ENCODE measurements at regions not wholly inside any gene's neighbourhood (a gene's known extent, or its start where the extent isn't known, plus 50 kb on each side); places are given as distances from the start of the nearest gene placed in this dataset.
"Not testable (repeated sequence)": the region's sequence is repeated elsewhere in the genome, so short reads cannot be mapped to it uniquely, and the experiment has no call there.

DNA sequence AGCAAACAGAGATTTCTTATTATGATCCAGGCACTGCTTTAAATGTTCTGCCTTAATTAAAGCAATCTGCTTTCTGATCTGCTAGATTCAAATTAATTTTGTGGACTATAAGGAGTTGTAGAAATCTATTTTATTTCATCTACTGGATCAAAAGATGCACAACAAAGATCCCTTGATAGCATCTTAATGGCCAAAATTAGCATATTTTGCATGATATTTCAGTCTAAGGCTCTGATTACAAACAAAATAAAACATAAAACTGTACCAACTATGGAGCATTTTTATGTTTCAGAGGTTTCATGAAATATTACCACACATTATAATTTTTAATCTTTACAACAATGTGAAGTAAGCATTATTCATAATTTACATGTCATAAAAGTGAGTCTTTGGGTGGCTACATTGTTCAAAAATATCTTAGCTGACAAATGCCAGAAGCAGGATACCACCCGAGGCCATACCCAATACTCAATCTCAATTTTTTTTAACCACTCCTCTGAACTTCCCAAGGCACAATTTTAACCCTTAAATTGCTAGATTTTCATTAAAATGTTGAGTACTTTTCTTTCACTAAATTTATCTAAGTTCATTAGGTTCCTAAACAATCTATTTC, 929.5 kb downstream of the KCNA4 start:
- DNase-seq (ENCODE audit: low read depth), result no peak
- TF ChIP-seq, protein P1, sequence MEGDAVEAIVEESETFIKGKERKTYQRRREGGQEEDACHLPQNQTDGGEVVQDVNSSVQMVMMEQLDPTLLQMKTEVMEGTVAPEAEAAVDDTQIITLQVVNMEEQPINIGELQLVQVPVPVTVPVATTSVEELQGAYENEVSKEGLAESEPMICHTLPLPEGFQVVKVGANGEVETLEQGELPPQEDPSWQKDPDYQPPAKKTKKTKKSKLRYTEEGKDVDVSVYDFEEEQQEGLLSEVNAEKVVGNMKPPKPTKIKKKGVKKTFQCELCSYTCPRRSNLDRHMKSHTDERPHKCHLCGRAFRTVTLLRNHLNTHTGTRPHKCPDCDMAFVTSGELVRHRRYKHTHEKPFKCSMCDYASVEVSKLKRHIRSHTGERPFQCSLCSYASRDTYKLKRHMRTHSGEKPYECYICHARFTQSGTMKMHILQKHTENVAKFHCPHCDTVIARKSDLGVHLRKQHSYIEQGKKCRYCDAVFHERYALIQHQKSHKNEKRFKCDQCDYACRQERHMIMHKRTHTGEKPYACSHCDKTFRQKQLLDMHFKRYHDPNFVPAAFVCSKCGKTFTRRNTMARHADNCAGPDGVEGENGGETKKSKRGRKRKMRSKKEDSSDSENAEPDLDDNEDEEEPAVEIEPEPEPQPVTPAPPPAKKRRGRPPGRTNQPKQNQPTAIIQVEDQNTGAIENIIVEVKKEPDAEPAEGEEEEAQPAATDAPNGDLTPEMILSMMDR (IDR thresholded peaks at IDR 0.05; ENCODE audit: control insufficient read depth, insufficient read depth, low read depth, low read length, missing control alignments), result no peak
- no peak overlapping the region for H3K4me3 ChIP-seq (ENCODE audit: control insufficient read depth, low read depth, low read length)

- TF ChIP-seq, protein P1 (IDR thresholded peaks at IDR 0.05; ENCODE audit: control insufficient read depth, insufficient read depth, low read depth, low read length, missing control alignments), result no peak
- DNase-seq (ENCODE audit: low read depth), result no peak
- no peak overlapping the region for H3K4me3 ChIP-seq (ENCODE audit: control insufficient read depth, low read depth, low read length)
Observed at GRCh38 chr11:29075726-29076125, 941.1 kb downstream of the KCNA4 start.

GRCh38 chr11:29063630-29064361, 953.0 kb downstream of the KCNA4 start:
- DNase-seq (ENCODE audit: low read depth), result no peak
- no peak overlapping the region for H3K4me3 ChIP-seq (ENCODE audit: control insufficient read depth, low read depth, low read length)
- TF ChIP-seq, protein P1 (IDR thresholded peaks at IDR 0.05; ENCODE audit: control insufficient read depth, insufficient read depth, low read depth, low read length, missing control alignments), result no peak

DNA sequence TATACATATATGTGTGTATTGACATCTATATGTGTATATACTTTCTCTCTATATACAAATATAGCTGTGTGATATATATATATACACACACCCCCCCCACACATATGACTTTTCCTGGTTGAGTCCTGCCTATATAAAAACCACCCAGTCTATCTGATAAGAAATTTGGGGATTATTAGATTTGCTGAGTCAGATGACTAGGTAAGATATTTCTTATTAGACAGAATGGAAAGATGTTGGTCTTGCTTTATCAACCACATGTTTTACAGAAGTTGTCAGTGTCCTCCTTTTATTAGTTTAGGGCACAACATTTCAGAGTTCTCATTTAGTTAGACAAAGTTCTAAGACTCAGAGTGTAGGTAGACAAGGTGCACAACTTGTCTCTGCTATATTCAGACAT, 953.3 kb downstream of the METTL15 start:
- DNase-seq (ENCODE audit: low read depth), result no peak
- TF ChIP-seq, protein P1 (IDR thresholded peaks at IDR 0.05; ENCODE audit: control insufficient read depth, insufficient read depth, low read depth, low read length, missing control alignments), result no peak

DNA sequence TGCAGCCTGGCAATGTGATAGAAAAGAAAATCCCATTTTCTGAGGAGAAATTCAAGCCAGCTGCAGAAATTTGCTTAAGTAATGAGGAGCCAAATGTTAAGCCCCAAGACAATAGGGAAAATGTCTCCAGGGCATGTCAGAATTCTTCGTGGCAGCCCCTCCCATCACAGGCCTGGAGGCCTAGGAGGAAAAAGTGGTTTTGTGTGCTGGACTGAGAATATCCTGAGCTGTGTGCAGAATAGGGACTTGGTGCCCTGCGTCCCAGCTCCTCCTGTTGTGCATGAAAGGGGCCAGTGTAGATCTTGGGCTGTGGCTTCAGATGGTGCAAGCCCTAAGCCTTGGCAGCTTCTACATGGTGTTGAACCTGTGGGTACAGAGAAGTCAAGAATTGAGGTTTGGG, 948.3 kb downstream of the METTL15 start:
- not testable (repeated sequence) for H3K4me3 ChIP-seq (ENCODE audit: control insufficient read depth, low read depth, low read length); DNase-seq (ENCODE audit: low read depth)

More for the DNA sequence above, 953.3 kb downstream of the METTL15 start:
- no peak overlapping the region for H3K4me3 ChIP-seq (ENCODE audit: control insufficient read depth, low read depth, low read length)

- TF ChIP-seq, protein P1 (IDR thresholded peaks at IDR 0.05; ENCODE audit: control insufficient read depth, insufficient read depth, low read depth, low read length, missing control alignments), result no peak
- no peak overlapping the region for H3K4me3 ChIP-seq (ENCODE audit: control insufficient read depth, low read depth, low read length)
- DNase-seq (ENCODE audit: low read depth), result no peak
Observed at GRCh38 chr11:29051935-29052334, 943.7 kb downstream of the METTL15 start.

DNA sequence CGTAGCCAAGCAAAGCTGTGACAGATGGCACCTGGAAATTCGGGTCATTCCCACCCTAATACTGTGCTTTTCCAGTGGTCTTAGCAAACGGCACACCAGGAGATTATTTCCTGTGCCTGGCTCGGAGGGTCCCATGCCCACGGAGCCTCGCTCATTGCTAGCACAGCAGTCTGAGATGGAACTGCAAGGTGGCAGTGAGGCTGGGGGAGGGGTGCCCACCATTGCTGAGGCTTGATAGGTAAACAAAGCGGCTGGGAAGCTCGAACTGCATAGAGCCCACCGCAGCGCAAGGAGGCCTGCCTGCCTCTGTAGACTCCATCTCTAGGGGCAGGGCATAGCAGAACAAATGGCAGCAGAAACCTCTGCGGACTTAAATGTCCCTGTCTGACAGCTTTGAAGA, 942.8 kb downstream of the METTL15 start:
- H3K4me3 ChIP-seq (ENCODE audit: control insufficient read depth, low read depth, low read length); DNase-seq (ENCODE audit: low read depth): not testable (repeated sequence)
